ENCODE measurements at regions not wholly inside any gene's neighbourhood (a gene's known extent, or its start where the extent isn't known, plus 50 kb on each side); places are given as distances from the start of the nearest gene placed in this dataset.
A peak's percentile ranks its signal among the peaks of the same experiment; 100 is the strongest.
"Not testable (repeated sequence)": the region's sequence is repeated elsewhere in the genome, so short reads cannot be mapped to it uniquely, and the experiment has no call there.

- DNase-seq = no peak
These were observed 701.9 kb upstream of the ACTRT1 start for GRCh38 chrX:128754130-128754529.

GRCh38 chrX:128739539-128739938 is 687.3 kb upstream of the ACTRT1 start:
- DNase-seq = no peak

- DNase-seq = no peak
These were observed 676.7 kb upstream of the ACTRT1 start for GRCh38 chrX:128728943-128729342.

GRCh38 chrX:128717635-128718578 is 665.7 kb upstream of the ACTRT1 start:
- no peak for DNase-seq

- no peak for DNase-seq
These were observed 662.2 kb upstream of the ACTRT1 start for GRCh38 chrX:128714425-128714824.

- DNase-seq = no peak
These were observed 647.6 kb upstream of the ACTRT1 start for GRCh38 chrX:128699716-128700285.

GRCh38 chrX:128698573-128699181 is 646.5 kb upstream of the ACTRT1 start:
- DNase-seq = no peak

- no peak for DNase-seq
These were observed 639.7 kb upstream of the ACTRT1 start for GRCh38 chrX:128691872-128692271.

GRCh38 chrX:128685387-128685786 is 633.2 kb upstream of the ACTRT1 start:
- no peak for DNase-seq

- peak; percentile 16 to 19 for DNase-seq
These were observed 624.4 kb upstream of the ACTRT1 start for GRCh38 chrX:128676651-128677050.

- not testable (repeated sequence) for DNase-seq
These were observed 622.3 kb upstream of the ACTRT1 start for GRCh38 chrX:128674326-128675086.

- DNase-seq = no peak
These were observed 612.0 kb upstream of the ACTRT1 start for GRCh38 chrX:128664211-128664610.

- DNase-seq = no peak
These were observed 601.4 kb upstream of the ACTRT1 start for GRCh38 chrX:128653524-128654060.

- no peak for DNase-seq
These were observed 598.1 kb upstream of the ACTRT1 start for GRCh38 chrX:128650326-128650725.

- peak; percentile 47 to 59 for DNase-seq
These were observed 582.6 kb upstream of the ACTRT1 start for GRCh38 chrX:128634754-128635153.

- DNase-seq = no peak
These were observed 571.2 kb upstream of the ACTRT1 start for GRCh38 chrX:128623361-128623760.

GRCh38 chrX:128622296-128622695 is 570.1 kb upstream of the ACTRT1 start:
- no peak for DNase-seq

GRCh38 chrX:128619490-128619889 is 567.3 kb upstream of the ACTRT1 start:
- DNase-seq = no peak

- DNase-seq = no peak
These were observed 564.7 kb upstream of the ACTRT1 start for GRCh38 chrX:128616933-128617332.

- DNase-seq = not testable (repeated sequence)
These were observed 554.6 kb upstream of the ACTRT1 start for GRCh38 chrX:128606817-128607216.

GRCh38 chrX:128606357-128606756 is 554.2 kb upstream of the ACTRT1 start:
- DNase-seq = not testable (repeated sequence)

GRCh38 chrX:128601706-128602105 is 549.5 kb upstream of the ACTRT1 start:
- DNase-seq = no peak

- DNase-seq = no peak
These were observed 547.4 kb upstream of the ACTRT1 start for GRCh38 chrX:128599632-128600031.

Data from Kasumi-1 (cell line).